DOHH2 (cell line): ENCODE measurements at regions not wholly inside any gene's neighbourhood (a gene's known extent, or its start where the extent isn't known, plus 50 kb on each side); places are given as distances from the start of the nearest gene placed in this dataset.

Experiments
- CTCF ChIP-seq: fragments of 200-600 bp; sonication (generic); IDR thresholded peaks from one replicate; pipeline ENCODE4 v1.5.1; 2014; ENCODE audit warnings: antibody characterized with exemption, mild to moderate bottlenecking, low read depth, low read length; ENCODE audit not compliant: poor library complexity, severe bottlenecking
- EZH2phosphoT487 ChIP-seq: fragments of 200-600 bp; sonication (generic); IDR thresholded peaks from 2 replicates; pipeline ENCODE4 v1.6.1; 2017; ENCODE audit warnings: borderline replicate concordance, mild to moderate bottlenecking, antibody characterized with exemption, low read length, moderate library complexity, mixed read lengths

GRCh38 chr12:131384544-131384855 lies 326.4 kb upstream of the SFSWAP start:
- no peak for TF ChIP-seq CTCF
- TF ChIP-seq EZH2phosphoT487: no peak
